GM21367 (cell line): ENCODE measurements at regions not wholly inside any gene's neighbourhood (a gene's known extent, or its start where the extent isn't known, plus 50 kb on each side); places are given as distances from the start of the nearest gene placed in this dataset.

Source experiments
- ATAC-seq: cut with Tn5 transposase; IDR thresholded peaks from one replicate; pipeline ENCODE4 v1.9.1; 2021; ENCODE audit not compliant: unreplicated experiment

GRCh38 chr2:177077778-177078177 is 134.8 kb upstream of the HNRNPA3 start:
- ATAC-seq: no peak

GRCh38 chr2:177078416-177078815 is 134.2 kb upstream of the HNRNPA3 start:
- ATAC-seq: no peak

GRCh38 chr2:177078855-177079254 is 133.7 kb upstream of the HNRNPA3 start:
- ATAC-seq: no peak

DNA sequence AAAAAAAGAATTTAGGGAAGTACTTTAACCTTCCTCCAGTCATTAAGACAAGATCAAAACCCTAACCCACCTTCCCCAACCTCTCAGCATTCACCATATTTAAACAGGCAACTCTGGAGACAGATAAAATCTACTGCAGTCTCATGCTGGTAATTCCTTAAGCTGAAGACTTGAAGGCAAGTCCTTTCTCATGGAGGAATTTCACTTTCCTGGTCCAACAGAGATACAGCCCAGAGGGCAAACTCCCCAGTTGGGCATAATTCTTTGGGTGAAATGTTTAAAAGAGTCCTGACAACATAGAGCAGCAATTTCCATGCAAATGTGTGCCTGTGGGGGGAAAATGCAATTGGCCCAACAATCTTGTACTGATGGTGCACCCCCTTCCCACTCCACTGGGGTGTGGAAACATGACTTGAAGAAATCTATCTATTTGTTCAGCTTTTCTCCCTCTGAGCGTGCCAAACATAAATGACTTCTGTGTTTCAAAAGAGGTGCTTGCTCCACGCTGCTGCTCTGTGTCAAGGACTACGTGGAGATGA is 131.8 kb upstream of the HNRNPA3 start:
- ATAC-seq: no peak

DNA sequence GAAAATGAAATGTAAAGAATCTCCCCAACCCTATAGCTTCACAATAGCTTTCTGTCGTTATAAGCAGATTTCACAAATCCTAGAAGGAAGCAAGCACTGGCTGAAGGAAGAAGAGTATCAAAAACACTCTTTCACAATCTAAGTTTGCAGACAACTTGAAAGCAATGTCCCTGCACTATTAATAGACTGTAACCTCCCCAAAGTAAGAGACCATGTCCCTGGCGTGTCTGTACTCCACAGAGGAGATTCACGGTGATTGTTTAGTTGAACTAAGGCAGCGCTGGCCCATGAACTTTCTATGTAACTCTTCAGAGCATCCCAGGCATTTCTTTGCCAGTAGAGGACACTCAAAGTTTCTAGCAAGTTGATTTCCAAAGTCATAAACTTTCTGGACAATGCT is 128.0 kb upstream of the HNRNPA3 start:
- ATAC-seq: no peak

DNA sequence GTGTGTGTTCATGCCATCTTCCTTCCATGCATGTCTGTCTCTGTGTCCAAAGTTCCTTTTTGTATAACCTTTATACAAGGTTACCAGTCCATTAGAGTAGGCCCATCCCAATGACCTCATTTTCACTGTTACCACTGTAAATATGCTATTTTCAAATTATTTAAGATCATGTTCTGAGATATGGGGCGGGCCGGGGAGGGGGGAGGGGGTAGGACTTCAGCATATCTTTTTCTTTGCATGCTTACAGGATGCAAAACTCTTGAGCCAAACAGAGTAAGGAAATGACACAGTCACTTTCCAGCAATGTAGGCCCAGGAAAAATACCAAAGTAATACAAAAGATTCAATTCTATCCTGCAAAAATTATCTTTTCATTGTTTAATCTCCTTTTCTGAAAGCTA is 124.1 kb upstream of the HNRNPA3 start:
- no peak for ATAC-seq

- ATAC-seq: no peak
These were observed 121.6 kb upstream of the HNRNPA3 start for GRCh38 chr2:177090967-177091366.

DNA sequence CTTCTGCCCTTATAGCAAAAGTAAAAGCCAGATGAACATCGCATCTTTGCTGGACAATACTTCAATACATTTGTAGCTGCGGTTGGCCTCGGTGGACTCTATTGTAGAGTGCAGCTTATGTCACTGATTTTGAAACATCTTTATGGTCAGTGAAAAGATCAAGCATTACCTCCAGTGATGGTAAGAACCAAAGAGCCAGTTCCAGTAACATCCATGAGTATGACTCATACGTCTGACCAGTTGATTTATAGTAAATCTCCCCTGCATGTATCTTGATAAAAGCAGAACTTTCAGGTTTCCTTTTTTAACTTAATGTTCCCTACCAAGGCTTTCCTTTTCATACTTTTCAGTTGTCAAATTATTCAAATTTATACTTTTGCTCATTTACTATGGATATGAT is 119.2 kb upstream of the HNRNPA3 start:
- no peak for ATAC-seq

DNA sequence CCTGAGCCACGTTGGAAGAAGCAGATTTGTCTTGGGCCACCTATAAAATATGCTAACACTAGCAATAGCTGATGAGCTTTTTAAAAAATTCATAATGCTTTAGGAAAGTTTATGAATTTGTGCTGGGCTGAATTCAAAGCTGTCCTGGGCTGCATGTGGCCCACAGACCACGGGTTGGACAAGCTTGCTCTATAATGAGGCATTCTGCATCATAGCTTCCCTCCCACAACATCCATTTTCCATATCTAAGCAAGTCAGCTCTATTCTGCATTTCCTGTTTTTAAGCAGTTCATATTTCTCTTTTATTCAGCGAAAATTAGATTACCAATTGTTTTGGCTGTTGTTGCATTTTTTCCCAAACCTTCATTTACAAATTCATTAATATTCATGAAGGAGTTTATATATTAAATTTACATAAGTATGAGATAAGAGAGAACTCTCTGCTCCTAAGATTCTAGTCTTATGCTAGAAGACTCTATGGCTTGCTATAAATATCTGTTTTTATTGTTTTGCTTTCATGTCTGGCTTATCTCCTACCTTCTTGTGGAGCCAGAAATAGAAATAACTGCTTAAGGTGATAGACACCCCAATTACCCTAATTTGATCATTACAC is 114.5 kb upstream of the HNRNPA3 start:
- ATAC-seq: no peak

- ATAC-seq: no peak
These were observed 110.7 kb upstream of the HNRNPA3 start for GRCh38 chr2:177101930-177102329.

GRCh38 chr2:177106212-177106611 is 106.4 kb upstream of the HNRNPA3 start:
- peak; percentile 65 for ATAC-seq

DNA sequence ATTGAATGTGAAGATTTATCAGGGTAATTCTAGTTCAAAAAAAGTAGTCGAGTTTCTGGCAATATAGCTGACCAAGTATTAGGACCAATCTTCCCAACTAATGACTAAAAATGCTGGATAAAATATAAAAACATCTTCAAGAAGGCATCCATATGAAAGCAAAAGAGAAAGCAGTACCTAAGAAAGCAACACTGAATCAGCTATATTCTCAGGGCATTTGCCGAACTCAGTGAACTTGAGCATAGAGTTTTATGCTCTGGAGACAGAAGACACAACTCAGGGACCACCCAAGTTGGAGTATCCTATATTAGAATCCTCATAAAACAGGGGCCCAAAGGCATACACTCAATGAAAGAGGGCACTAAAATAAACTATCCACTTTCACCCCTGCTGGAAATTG is 103.7 kb upstream of the HNRNPA3 start:
- ATAC-seq: no peak

DNA sequence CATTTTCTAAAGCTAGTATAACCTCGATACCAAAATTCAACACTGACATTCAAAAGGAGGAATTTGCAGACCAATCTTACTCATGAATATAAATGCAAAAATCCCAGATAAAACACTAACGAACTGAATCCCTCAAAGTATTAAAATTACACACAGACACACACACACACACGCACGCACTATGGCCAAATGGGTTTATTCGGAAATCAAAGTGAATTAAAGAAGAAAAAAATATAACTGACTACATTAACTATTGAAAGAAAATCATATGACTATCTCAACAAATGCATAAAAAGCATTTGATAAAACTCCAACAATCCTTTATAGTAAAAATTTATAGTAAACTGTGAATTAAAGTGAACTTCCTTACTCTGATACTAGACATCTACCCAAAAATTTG is 97.9 kb upstream of the HNRNPA3 start:
- no peak for ATAC-seq

GRCh38 chr2:177117755-177118154 is 94.8 kb upstream of the HNRNPA3 start:
- no peak for ATAC-seq

- ATAC-seq: no peak
These were observed 94.0 kb upstream of the HNRNPA3 start for GRCh38 chr2:177118636-177119035.

GRCh38 chr2:177119099-177119498 is 93.5 kb upstream of the HNRNPA3 start:
- ATAC-seq: no peak

DNA sequence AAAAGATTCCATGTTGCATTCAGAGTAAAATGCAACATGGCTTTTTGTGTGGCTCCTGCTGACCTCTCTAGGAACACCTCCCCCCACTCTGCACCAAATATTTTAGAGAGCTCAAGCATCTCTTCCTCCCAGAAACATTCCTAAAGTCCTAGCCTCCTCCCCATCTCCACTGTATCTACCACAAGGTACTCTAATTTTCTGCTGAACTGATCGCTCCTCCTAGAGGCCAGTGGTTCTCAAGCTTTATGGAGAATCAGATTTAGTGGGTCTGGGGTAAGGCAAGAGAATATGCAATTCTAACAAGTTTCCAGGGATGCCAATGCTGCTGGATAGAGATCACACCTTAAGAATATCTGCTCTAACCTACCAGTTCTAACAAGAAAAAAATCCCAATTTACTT is 89.5 kb upstream of the HNRNPA3 start:
- ATAC-seq: no peak

DNA sequence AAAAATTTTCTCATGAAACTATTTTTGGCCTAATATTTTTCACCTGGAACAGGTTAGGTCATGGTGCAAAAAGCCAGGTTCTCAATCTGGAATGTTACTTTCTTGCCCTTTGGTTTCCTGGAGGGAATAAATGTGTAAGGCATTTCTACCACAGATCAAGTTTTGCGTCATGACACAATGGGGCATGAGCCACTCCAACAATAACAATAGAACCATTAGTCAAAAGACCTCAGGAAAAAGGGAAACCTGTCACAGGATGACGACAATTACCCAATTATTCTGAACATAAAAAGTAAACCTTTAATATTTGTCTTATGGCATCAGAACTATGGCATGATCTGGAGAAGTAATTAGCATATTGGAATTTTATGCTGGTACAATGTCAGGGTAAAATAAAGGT is 88.2 kb upstream of the HNRNPA3 start:
- ATAC-seq: no peak

DNA sequence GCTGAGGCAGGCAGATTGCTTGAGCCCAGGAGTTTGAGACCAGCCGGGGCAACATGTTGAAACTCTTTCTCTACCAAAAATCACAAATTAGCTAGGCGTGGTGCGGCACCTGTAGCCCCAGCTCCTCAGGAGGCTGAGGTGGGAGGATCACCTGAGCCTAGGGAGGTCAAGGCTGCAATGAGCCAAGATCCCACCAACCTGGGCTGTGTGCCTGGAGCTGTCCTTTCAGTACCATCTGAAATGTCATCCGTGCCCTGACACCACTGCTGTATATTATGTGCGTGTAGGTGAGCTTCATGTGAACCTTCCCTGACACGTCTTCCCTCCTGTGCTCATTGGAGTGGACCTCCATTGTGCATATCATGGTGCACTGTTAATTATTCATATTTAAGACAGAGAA is 84.8 kb upstream of the HNRNPA3 start:
- no peak for ATAC-seq

DNA sequence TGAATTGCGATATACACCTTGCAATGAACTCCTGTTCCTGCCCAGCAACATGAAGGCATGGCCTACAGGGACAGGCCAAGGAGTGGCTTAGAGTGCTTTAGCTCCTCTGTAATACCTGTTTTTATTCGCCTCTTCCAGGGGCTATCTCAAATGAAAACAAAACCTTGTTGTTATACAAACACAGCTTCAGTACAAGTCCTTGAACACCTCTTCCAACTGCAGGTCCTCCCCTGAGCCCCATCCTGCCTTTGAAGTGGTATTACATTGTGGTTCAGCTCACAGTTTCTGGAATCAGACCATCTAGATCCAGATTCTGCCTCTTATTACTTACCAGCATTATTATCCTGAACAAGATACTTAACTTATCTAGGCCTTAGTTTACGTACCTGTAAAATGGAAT is 83.0 kb upstream of the HNRNPA3 start:
- ATAC-seq: no peak

- no peak for ATAC-seq
These were observed 80.7 kb upstream of the HNRNPA3 start for GRCh38 chr2:177131858-177132257.

DNA sequence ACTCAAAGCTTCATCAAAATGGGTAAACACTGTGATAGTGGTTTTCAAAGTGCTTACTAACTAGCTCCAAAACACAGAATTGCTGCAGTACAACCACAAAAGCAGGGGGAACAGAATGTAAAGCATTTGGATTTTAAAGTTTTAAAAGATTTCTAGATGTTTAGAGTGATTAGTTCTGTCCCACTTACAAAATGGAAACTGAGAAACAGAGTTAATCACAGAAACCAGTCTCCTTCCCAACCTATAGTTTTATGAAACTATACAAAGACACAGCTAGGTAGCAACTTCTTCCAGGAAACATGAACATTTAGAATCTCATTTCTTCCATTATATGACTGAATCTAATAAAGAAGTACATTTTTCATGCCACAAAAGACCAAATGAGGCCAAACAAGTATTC is 73.8 kb upstream of the HNRNPA3 start:
- ATAC-seq: no peak

GRCh38 chr2:177141866-177142265 is 70.7 kb upstream of the HNRNPA3 start:
- ATAC-seq: no peak
